ENCODE measurements at regions not wholly inside any gene's neighbourhood (a gene's known extent, or its start where the extent isn't known, plus 50 kb on each side); places are given as distances from the start of the nearest gene placed in this dataset.

GRCh38 chr11:21839796-21840195 lies 353.1 kb upstream of the ANO5 start:
- DNase-seq, result no peak

GRCh38 chr11:21861314-21861713 lies 331.6 kb upstream of the ANO5 start:
- DNase-seq, result no peak

GRCh38 chr11:21865541-21865940 lies 327.3 kb upstream of the ANO5 start:
- no peak for DNase-seq

GRCh38 chr11:21866781-21867180 lies 326.1 kb upstream of the ANO5 start:
- DNase-seq, result no peak

GRCh38 chr11:21877151-21877550 lies 315.7 kb upstream of the ANO5 start:
- DNase-seq, result no peak

- DNase-seq, result no peak
Measured at GRCh38 chr11:21883354-21883753, 309.5 kb upstream of the ANO5 start.

- DNase-seq, result no peak
Measured at GRCh38 chr11:21888814-21889213, 304.1 kb upstream of the ANO5 start.

GRCh38 chr11:21892736-21893564 lies 299.9 kb upstream of the ANO5 start:
- DNase-seq, result no peak

- DNase-seq, result no peak
Measured at GRCh38 chr11:21893565-21893867, 299.4 kb upstream of the ANO5 start.

- DNase-seq, result no peak
Measured at GRCh38 chr11:21894492-21894891, 298.4 kb upstream of the ANO5 start.

- no peak for DNase-seq
Measured at GRCh38 chr11:21895686-21896085, 297.2 kb upstream of the ANO5 start.

GRCh38 chr11:21896216-21896615 lies 296.7 kb upstream of the ANO5 start:
- DNase-seq, result no peak

- DNase-seq, result no peak
Measured at GRCh38 chr11:21896746-21897602, 295.9 kb upstream of the ANO5 start.

GRCh38 chr11:21897752-21898151 lies 295.1 kb upstream of the ANO5 start:
- no peak for DNase-seq

GRCh38 chr11:21908211-21908610 lies 284.7 kb upstream of the ANO5 start:
- DNase-seq, result no peak

GRCh38 chr11:21909145-21909544 lies 283.7 kb upstream of the ANO5 start:
- no peak for DNase-seq

- DNase-seq, result no peak
Measured at GRCh38 chr11:21911061-21911460, 281.8 kb upstream of the ANO5 start.

- no peak for DNase-seq
Measured at GRCh38 chr11:21912285-21912684, 280.6 kb upstream of the ANO5 start.

GRCh38 chr11:21921151-21921550 lies 271.7 kb upstream of the ANO5 start:
- no peak for DNase-seq

- no peak for DNase-seq
Measured at GRCh38 chr11:21924262-21924661, 268.6 kb upstream of the ANO5 start.

GRCh38 chr11:21927628-21928027 lies 265.3 kb upstream of the ANO5 start:
- no peak for DNase-seq

GRCh38 chr11:21928847-21929246 lies 264.0 kb upstream of the ANO5 start:
- no peak for DNase-seq

GRCh38 chr11:21930408-21930807 lies 262.5 kb upstream of the ANO5 start:
- no peak for DNase-seq

- DNase-seq, result no peak
Measured at GRCh38 chr11:21931436-21932101, 261.3 kb upstream of the ANO5 start.
